Epithelial cell of esophagus (primary cell): ENCODE measurements at regions not wholly inside any gene's neighbourhood (a gene's known extent, or its start where the extent isn't known, plus 50 kb on each side); places are given as distances from the start of the nearest gene placed in this dataset.

Source experiments
- DNase-seq: peaks from one replicate; pipeline ENCODE4 v3.0.0; 2010; ENCODE audit warnings: low read depth
- H3K4me3 ChIP-seq: 2 replicates; pipeline ENCODE4 v1.5.1; 2011; ENCODE audit warnings: mild to moderate bottlenecking, low read length, control low read depth
- CTCF ChIP-seq: IDR thresholded peaks from 2 replicates; pipeline ENCODE4 v1.5.1; 2011; ENCODE audit warnings: low read depth, mild to moderate bottlenecking, low read length, control low read depth, inconsistent platforms; ENCODE audit not compliant: insufficient read depth; ENCODE audit errors: missing control alignments

- DNase-seq = peak; percentile 64
- TF ChIP-seq CTCF = no peak
- peak overlapping the region; percentile 87 for H3K4me3 ChIP-seq
These were observed 54.0 kb upstream of the BTN3A2 start for GRCh38 chr6:26311012-26311384.

GRCh38 chr6:26311385-26312095, 53.5 kb upstream of the BTN3A2 start:
- TF ChIP-seq CTCF = no peak
- peak overlapping the region; percentile 87 for H3K4me3 ChIP-seq
- peak; percentile 84 for DNase-seq

- DNase-seq = no peak
- H3K4me3 ChIP-seq = peak overlapping the region; percentile 87
- peak; percentile 17 for TF ChIP-seq CTCF
These were observed 52.9 kb upstream of the BTN3A2 start for GRCh38 chr6:26312096-26312463.

- TF ChIP-seq CTCF = no peak
- peak; percentile 84 for DNase-seq
- peak overlapping the region; percentile 87 for H3K4me3 ChIP-seq
These were observed 52.2 kb upstream of the BTN3A2 start for GRCh38 chr6:26312501-26313397.
